ENCODE measurements at regions not wholly inside any gene's neighbourhood (a gene's known extent, or its start where the extent isn't known, plus 50 kb on each side); places are given as distances from the start of the nearest gene placed in this dataset.

DNA sequence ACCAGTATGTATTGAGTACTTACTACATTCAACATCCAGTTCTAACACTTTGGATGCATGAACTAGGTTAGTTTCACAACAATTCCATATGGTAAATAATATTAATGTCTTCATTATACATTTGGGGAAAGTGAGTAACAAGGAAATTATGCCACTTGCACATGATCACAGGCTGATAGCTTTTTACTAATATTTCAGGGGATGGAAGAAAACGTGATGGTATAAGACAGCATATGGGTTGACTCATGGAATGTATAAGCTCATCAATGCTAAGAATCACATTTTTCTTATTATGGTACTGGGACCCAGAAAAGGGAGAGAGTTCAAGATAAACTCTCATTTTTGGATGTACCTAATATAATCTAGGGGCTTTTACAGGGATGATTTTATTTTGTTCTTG is 188.7 kb downstream of the MIAT start:
- TF ChIP-seq, protein P1, sequence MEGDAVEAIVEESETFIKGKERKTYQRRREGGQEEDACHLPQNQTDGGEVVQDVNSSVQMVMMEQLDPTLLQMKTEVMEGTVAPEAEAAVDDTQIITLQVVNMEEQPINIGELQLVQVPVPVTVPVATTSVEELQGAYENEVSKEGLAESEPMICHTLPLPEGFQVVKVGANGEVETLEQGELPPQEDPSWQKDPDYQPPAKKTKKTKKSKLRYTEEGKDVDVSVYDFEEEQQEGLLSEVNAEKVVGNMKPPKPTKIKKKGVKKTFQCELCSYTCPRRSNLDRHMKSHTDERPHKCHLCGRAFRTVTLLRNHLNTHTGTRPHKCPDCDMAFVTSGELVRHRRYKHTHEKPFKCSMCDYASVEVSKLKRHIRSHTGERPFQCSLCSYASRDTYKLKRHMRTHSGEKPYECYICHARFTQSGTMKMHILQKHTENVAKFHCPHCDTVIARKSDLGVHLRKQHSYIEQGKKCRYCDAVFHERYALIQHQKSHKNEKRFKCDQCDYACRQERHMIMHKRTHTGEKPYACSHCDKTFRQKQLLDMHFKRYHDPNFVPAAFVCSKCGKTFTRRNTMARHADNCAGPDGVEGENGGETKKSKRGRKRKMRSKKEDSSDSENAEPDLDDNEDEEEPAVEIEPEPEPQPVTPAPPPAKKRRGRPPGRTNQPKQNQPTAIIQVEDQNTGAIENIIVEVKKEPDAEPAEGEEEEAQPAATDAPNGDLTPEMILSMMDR (IDR thresholded peaks at IDR 0.05; ENCODE audit: insufficient read depth, low read depth, low read length) = no peak
- no peak for TF ChIP-seq EZH2 (IDR thresholded peaks at IDR 0.05; ENCODE audit: insufficient read depth, low read length)

All from astrocyte (in vitro differentiated cells and primary cell).